CD4-positive, alpha-beta T cell (primary cell): ENCODE measurements at regions not wholly inside any gene's neighbourhood (a gene's known extent, or its start where the extent isn't known, plus 50 kb on each side); places are given as distances from the start of the nearest gene placed in this dataset.

Experiments
- ATAC-seq: fragments of 200-7000 bp; cut with Tn5 transposase; one replicate; pipeline ENCODE4 v1.10.0; 2022; ENCODE audit warnings: mild to moderate bottlenecking; ENCODE audit not compliant: poor library complexity
- CTCF ChIA-PET: fragments of 350-600 bp; sonication (Branson Sonifier 250); formaldehyde crosslinking; loops from one replicate; lab custom pipeline; 2021; ENCODE audit warnings: antibody characterized with exemption, inconsistent platforms; lab: Charles Lee
- POLR2A ChIA-PET: fragments of 350-600 bp; sonication (Branson Sonifier 250); formaldehyde crosslinking; loops from one replicate; lab custom pipeline; 2021; ENCODE audit warnings: antibody characterized with exemption, inconsistent platforms; lab: Charles Lee
- DNase-seq, 14 experiments: peaks; one replicate each; pipeline ENCODE4 v3.0.0-alpha.2; 2013 to 2020; ENCODE audit warnings: mixed read lengths in 2 of 14
- H3K27ac ChIP-seq, 2 donors: one replicate each; pipeline versions ENCODE4 v1.5.1 to v1.7.0; 2013; ENCODE audit warnings: low read length in 2 of 2, low read depth in 1 of 2, mild to moderate bottlenecking in 1 of 2
- H3K27me3 ChIP-seq, 2 experiments: 1 replicate in 1 of 2; 2 replicates in 1 of 2; pipeline versions ENCODE4 v1.6.1 to v1.7.0; 2013; ENCODE audit warnings: low read length in 2 of 2, control low read depth in 1 of 2, mild to moderate bottlenecking in 1 of 2, moderate library complexity in 1 of 2; ENCODE audit not compliant: insufficient read depth in 2 of 2, control insufficient read depth in 1 of 2
- H3K36me3 ChIP-seq: one replicate; pipeline ENCODE4 v1.6.1; 2013; ENCODE audit warnings: low read length, control low read depth; ENCODE audit not compliant: insufficient read depth
- H3K4me1 ChIP-seq: one replicate; pipeline ENCODE4 v1.6.1; 2013; ENCODE audit warnings: low read length, control low read depth; ENCODE audit not compliant: insufficient read depth
- H3K4me3 ChIP-seq: one replicate; pipeline ENCODE4 v1.5.1; 2013; ENCODE audit warnings: mild to moderate bottlenecking, low read length, moderate library complexity
- H3K9me3 ChIP-seq, 2 experiments: 1 replicate in 1 of 2; 2 replicates in 1 of 2; pipeline versions ENCODE4 v1.6.1 to v1.7.0; 2013; ENCODE audit warnings: low read length in 2 of 2, mild to moderate bottlenecking in 2 of 2, control low read depth in 1 of 2, moderate library complexity in 1 of 2; ENCODE audit not compliant: control insufficient read depth in 1 of 2, insufficient read depth in 1 of 2
- H3K27ac Mint-ChIP-seq: one replicate; pipeline ENCODE4 v1.8.0; 2020; ENCODE audit warnings: mixed read lengths
- H3K27me3 Mint-ChIP-seq: one replicate; pipeline ENCODE4 v1.8.0; 2021; ENCODE audit warnings: mixed read lengths
- H3K36me3 Mint-ChIP-seq: one replicate; pipeline ENCODE4 v1.8.0; 2021; ENCODE audit warnings: low read depth, mixed read lengths
- H3K4me1 Mint-ChIP-seq: one replicate; pipeline ENCODE4 v1.8.0; 2021; ENCODE audit warnings: low read depth, mixed read lengths
- H3K4me3 Mint-ChIP-seq: one replicate; pipeline ENCODE4 v1.8.0; 2020; ENCODE audit warnings: mild to moderate bottlenecking, mixed read lengths
- H3K9me3 Mint-ChIP-seq: one replicate; pipeline ENCODE4 v1.8.0; 2020; ENCODE audit warnings: mixed read lengths
- CTCF ChIP-seq: fragments of 200-600 bp; IDR thresholded peaks from one replicate; pipeline ENCODE4 v1.8.0; 2022; ENCODE audit warnings: antibody characterized with exemption, mild to moderate bottlenecking
- intact Hi-C, 2 experiments: fragments of 100-400 bp; cut with DNase I in 1 of 2; cut with micrococcal nuclease in 1 of 2; formaldehyde crosslinking; loops; one replicate each; pipeline versions ENCODE4 v1.15.1 to v1.9.0; 2023 to 2025; cut with DNase I, micrococcal nuclease

DNA sequence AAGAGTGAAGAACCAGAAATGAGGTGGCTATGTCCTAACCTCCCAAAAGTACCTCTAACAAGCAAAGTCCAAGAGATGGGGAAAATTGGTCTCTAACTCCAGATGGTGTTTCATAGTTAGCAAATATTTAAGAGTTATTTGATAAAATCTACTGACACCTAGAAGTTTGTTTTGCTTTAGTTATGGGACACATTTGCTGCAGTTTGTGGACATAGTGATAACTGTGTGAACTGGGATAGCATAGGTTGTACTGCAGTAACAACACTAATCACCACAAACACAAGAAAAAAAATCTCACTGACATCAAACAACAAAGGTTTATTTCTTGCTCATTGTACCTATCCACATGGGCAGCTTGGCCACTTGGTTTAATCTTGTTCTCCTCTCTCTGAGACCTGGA lies 965.0 kb upstream of the SPRY2 start:
- intact Hi-C loops = no loop called here
- CTCF ChIA-PET = no interaction called here
- no peak for ATAC-seq

DNA sequence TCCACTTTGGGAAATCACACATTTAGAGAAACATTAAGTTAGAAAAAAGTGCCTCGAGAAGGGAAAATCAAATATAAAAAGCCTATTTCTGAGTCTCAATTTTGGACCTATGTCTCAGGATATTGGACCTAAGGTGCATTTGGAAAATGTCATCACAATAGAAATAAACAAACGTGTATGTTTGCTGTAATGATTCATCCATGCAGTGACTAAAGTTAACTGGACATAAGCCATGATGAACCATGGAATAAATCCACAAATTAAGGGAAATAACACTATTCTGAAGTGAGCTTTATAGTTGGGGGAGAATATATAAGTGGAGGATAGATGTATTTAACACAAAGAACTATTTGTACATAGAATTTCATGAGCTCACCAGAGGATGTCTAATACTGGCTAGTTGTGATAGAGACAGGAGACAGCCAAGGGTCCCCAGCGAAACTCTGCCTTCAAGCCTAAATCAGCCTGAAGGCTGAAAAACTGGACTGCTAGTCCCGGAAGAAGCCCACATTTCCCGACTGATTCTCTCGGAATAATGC lies 963.3 kb upstream of the SPRY2 start:
- H3K36me3 Mint-ChIP-seq = no peaks in the 10 kb centered on the region
- no peaks in the 10 kb centered on the region for H3K27me3 Mint-ChIP-seq
- H3K4me1 ChIP-seq = no peaks in the 10 kb centered on the region
- H3K4me3 Mint-ChIP-seq = no peak overlapping the region
- H3K27ac ChIP-seq = no peak overlapping the region
- DNase-seq (no peak), ATAC-seq (no peak)
- H3K4me1 Mint-ChIP-seq = no peaks in the 10 kb centered on the region
- POLR2A ChIA-PET = no interaction called here
- H3K27ac Mint-ChIP-seq = no peak overlapping the region
- H3K9me3 Mint-ChIP-seq = peaks cover 4% of the 10 kb centered on the region
- no peaks in the 10 kb centered on the region for H3K36me3 ChIP-seq
- H3K27me3 ChIP-seq = no peaks in the 10 kb centered on the region
- H3K4me3 ChIP-seq = no peak overlapping the region
- intact Hi-C loops = no loop called here
- H3K9me3 ChIP-seq = no peaks in the 10 kb centered on the region
- CTCF ChIA-PET = no interaction called here
- TF ChIP-seq CTCF = no peak

More for the DNA sequence above, 965.0 kb upstream of the SPRY2 start:
- Mint-ChIP-seq H3K4me1 (no peaks in the 10 kb centered on the region), H3K36me3 (no peaks in the 10 kb centered on the region), H3K9me3 (peaks cover 4% of the 10 kb centered on the region), H3K4me3 (no peak overlapping the region), H3K27ac (no peak overlapping the region), H3K27me3 (no peaks in the 10 kb centered on the region)
- Histone ChIP-seq H3K9me3 (no peaks in the 10 kb centered on the region), H3K27ac (no peak overlapping the region), H3K4me3 (no peak overlapping the region), H3K36me3 (no peaks in the 10 kb centered on the region), H3K27me3 (no peaks in the 10 kb centered on the region), H3K4me1 (no peaks in the 10 kb centered on the region)
- no peak for DNase-seq
- TF ChIP-seq CTCF = no peak
- POLR2A ChIA-PET = no interaction called here

DNA sequence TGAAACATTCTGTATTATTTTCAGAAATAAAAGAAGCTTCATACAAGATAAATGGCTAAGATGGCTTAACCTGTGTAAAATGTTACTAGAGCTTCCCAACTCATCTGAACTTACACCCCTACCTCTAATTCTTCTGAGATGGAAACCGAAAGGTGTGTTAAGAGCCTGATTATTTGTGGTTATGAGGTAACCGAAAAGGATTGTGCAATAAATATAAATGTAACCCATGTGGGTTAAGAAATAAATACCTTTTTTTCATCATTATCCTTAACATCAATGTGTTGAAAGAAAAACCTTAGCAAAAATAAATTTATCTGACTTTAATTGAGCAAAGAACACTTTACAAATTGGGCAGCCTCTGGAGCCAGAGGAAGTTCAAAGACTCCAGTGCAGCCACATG lies 961.8 kb upstream of the SPRY2 start:
- H3K27ac ChIP-seq = no peak overlapping the region
- H3K36me3 ChIP-seq = no peaks in the 10 kb centered on the region
- no peaks in the 10 kb centered on the region for H3K9me3 Mint-ChIP-seq
- H3K36me3 Mint-ChIP-seq = no peaks in the 10 kb centered on the region
- no peak for ATAC-seq
- intact Hi-C loops = no loop called here
- ChIA-PET CTCF (no interaction called here), POLR2A (no interaction called here)
- no peak for DNase-seq
- no peaks in the 10 kb centered on the region for H3K27me3 ChIP-seq
- no peaks in the 10 kb centered on the region for H3K27me3 Mint-ChIP-seq
- H3K4me3 ChIP-seq = no peak overlapping the region
- no peaks in the 10 kb centered on the region for H3K4me1 Mint-ChIP-seq
- no peaks in the 10 kb centered on the region for H3K4me1 ChIP-seq
- H3K27ac Mint-ChIP-seq = no peak overlapping the region
- no peaks in the 10 kb centered on the region for H3K9me3 ChIP-seq
- TF ChIP-seq CTCF = no peak
- H3K4me3 Mint-ChIP-seq = no peak overlapping the region
